ENCODE measurements at regions not wholly inside any gene's neighbourhood (a gene's known extent, or its start where the extent isn't known, plus 50 kb on each side); places are given as distances from the start of the nearest gene placed in this dataset.

DNA sequence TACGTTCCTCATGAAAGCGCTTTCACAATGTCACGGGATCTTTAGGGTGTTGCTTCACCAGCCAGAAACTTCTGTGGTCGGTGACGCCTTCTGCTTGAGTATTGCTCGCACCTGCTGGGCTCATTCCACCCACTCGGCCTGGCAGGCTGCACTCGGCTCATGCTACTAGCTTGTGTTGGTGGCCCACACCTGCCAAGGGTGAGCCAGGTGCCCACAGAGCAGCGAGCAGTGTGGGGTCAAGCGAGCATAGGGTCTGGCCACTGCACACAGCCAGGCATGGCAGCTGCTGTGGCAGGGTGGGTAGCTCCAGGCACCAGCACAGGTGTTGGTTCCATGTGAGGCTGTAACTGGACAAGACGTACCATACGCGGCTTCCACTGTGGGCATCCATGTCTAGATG lies 202.9 kb upstream of the CADM2 start:
- H3K27me3 ChIP-seq (replicated peaks in 2 of 5; ENCODE audit: control insufficient read depth in 4 of 5, insufficient read depth in 5 of 5, low read length in 4 of 5): no peaks in the 10 kb centered on the region
- DNase-seq: no peak
- H3K27ac ChIP-seq (ENCODE audit: insufficient read depth in 1 of 2, low read depth in 1 of 2, low read length in 2 of 2, poor library complexity in 1 of 2, severe bottlenecking in 2 of 2): no peak overlapping the region
- H3K4me3 ChIP-seq (ENCODE audit: control insufficient read depth in 1 of 7, extremely low read depth in 1 of 7, insufficient read depth in 4 of 7, low read depth in 2 of 7, low read length in 6 of 7): no peak overlapping the region
- ChIA-PET CTCF (interaction anchor here (0.6 kb wide), 1 partner anchor 585 kb away, joined by 3 read pairs; no protein-coding TSS in a partner anchor), POLR2A (interaction anchor here (0.6 kb wide), 1 partner anchor 254 kb away, joined by 3 read pairs; no protein-coding TSS in a partner anchor)
- H3K9me3 ChIP-seq (ENCODE audit: control extremely low read depth in 1 of 5, control insufficient read depth in 4 of 5, insufficient read depth in 2 of 5, low read depth in 1 of 5, low read length in 4 of 5): no peaks in the 10 kb centered on the region
- no peaks in the 10 kb centered on the region for H3K36me3 ChIP-seq (ENCODE audit: control insufficient read depth in 4 of 4, insufficient read depth in 4 of 4, low read length in 3 of 4)
- 97% methylated on average over 13 of the region's 13 CpGs for WGBS (ENCODE audit: insufficient coverage)
- H3K4me1 ChIP-seq (ENCODE audit: control extremely low read depth in 1 of 4, control insufficient read depth in 4 of 4, insufficient read depth in 4 of 4, low read length in 3 of 4): no peaks in the 10 kb centered on the region

DNA sequence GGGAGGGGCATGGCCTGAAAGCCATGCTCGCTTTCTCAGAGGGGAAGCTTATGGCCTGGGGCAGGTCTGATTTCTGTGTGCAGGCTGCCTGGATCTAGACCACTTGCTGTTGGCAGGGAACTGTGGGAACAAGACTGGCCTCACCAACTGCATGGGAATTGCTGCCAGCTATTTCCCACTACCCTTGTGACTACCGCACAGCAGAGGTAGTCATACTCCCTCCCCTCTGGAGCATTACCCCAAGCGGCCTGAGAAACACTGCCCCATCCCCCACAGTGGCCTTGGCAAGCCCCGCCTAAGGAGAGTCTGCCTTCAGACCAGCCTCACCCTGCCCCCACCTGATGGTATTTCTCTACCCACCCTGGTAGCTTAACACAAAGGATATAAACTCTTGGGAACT lies 199.4 kb upstream of the CADM2 start:
- Histone ChIP-seq H3K4me3 (ENCODE audit: control insufficient read depth in 1 of 7, extremely low read depth in 1 of 7, insufficient read depth in 4 of 7, low read depth in 2 of 7, low read length in 6 of 7) (no peak overlapping the region), H3K36me3 (ENCODE audit: control insufficient read depth in 4 of 4, insufficient read depth in 4 of 4, low read length in 3 of 4) (no peaks in the 10 kb centered on the region), H3K9me3 (ENCODE audit: control extremely low read depth in 1 of 5, control insufficient read depth in 4 of 5, insufficient read depth in 2 of 5, low read depth in 1 of 5, low read length in 4 of 5) (no peaks in the 10 kb centered on the region), H3K27me3 (replicated peaks in 2 of 5; ENCODE audit: control insufficient read depth in 4 of 5, insufficient read depth in 5 of 5, low read length in 4 of 5) (no peaks in the 10 kb centered on the region), H3K4me1 (ENCODE audit: control extremely low read depth in 1 of 4, control insufficient read depth in 4 of 4, insufficient read depth in 4 of 4, low read length in 3 of 4) (no peaks in the 10 kb centered on the region), H3K27ac (ENCODE audit: insufficient read depth in 1 of 2, low read depth in 1 of 2, low read length in 2 of 2, poor library complexity in 1 of 2, severe bottlenecking in 2 of 2) (no peak overlapping the region)
- DNase-seq: no peak
- 94% methylated on average over 4 of the region's 4 CpGs for WGBS (ENCODE audit: insufficient coverage)
- ChIA-PET CTCF (no interaction called here), POLR2A (no interaction called here)

DNA sequence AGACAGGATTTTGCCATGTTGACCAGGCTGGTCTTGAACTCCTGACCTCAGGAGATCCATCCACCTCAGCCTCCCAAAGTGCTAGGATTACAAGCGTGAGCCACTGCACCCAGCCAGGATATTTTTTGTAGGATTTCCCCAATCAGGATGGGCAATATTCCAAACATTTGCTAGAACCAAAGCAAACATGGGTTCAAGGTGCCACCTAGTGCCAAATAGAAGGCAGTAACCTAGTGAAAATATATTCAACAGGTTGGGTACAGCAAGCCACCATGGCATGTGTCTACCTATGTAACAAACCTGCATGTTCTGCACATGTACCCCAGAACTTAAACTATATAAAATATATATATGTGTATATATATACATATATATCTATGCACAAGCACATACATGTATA lies 185.9 kb upstream of the CADM2 start:
- no peak overlapping the region for H3K27ac ChIP-seq (ENCODE audit: insufficient read depth in 1 of 2, low read depth in 1 of 2, low read length in 2 of 2, poor library complexity in 1 of 2, severe bottlenecking in 2 of 2)
- H3K4me1 ChIP-seq (ENCODE audit: control extremely low read depth in 1 of 4, control insufficient read depth in 4 of 4, insufficient read depth in 4 of 4, low read length in 3 of 4): no peaks in the 10 kb centered on the region
- H3K9me3 ChIP-seq (ENCODE audit: control extremely low read depth in 1 of 5, control insufficient read depth in 4 of 5, insufficient read depth in 2 of 5, low read depth in 1 of 5, low read length in 4 of 5): peaks cover 0 to 5% (median 0%) of the 10 kb centered on the region in 5 experiments
- ChIA-PET POLR2A (no interaction called here), CTCF (no interaction called here)
- no peaks in the 10 kb centered on the region for H3K27me3 ChIP-seq (replicated peaks in 2 of 5; ENCODE audit: control insufficient read depth in 4 of 5, insufficient read depth in 5 of 5, low read length in 4 of 5)
- DNase-seq: no peak
- WGBS (ENCODE audit: insufficient coverage): no CpG with 5 or more reads among the region's 1 CpG
- no peaks in the 10 kb centered on the region for H3K36me3 ChIP-seq (ENCODE audit: control insufficient read depth in 4 of 4, insufficient read depth in 4 of 4, low read length in 3 of 4)
- H3K4me3 ChIP-seq (ENCODE audit: control insufficient read depth in 1 of 7, extremely low read depth in 1 of 7, insufficient read depth in 4 of 7, low read depth in 2 of 7, low read length in 6 of 7): no peak overlapping the region

DNA sequence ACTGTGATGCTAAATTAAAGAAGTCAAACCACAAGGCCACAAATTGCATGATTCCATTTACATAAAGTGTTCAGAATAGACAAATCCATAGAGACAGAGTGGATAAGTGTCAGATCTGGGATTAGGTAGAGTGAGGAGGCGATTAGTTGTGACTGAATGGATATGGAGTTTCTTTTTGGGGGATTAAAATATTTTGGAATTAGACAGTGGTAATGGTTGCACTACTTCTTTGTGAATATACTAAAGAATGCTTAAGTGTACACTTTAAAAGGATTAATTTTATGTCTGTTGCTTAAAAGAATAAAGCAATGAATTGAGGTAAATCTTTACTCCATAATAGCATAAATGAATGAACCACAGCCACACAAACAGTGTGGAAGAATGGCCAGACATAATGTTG lies 175.5 kb upstream of the CADM2 start:
- CTCF ChIA-PET: no interaction called here
- Histone ChIP-seq H3K27ac (ENCODE audit: insufficient read depth in 1 of 2, low read depth in 1 of 2, low read length in 2 of 2, poor library complexity in 1 of 2, severe bottlenecking in 2 of 2) (no peak overlapping the region), H3K4me3 (ENCODE audit: control insufficient read depth in 1 of 7, extremely low read depth in 1 of 7, insufficient read depth in 4 of 7, low read depth in 2 of 7, low read length in 6 of 7) (no peak overlapping the region), H3K9me3 (ENCODE audit: control extremely low read depth in 1 of 5, control insufficient read depth in 4 of 5, insufficient read depth in 2 of 5, low read depth in 1 of 5, low read length in 4 of 5) (no peaks in the 10 kb centered on the region), H3K4me1 (ENCODE audit: control extremely low read depth in 1 of 4, control insufficient read depth in 4 of 4, insufficient read depth in 4 of 4, low read length in 3 of 4) (no peaks in the 10 kb centered on the region), H3K36me3 (ENCODE audit: control insufficient read depth in 4 of 4, insufficient read depth in 4 of 4, low read length in 3 of 4) (no peaks in the 10 kb centered on the region), H3K27me3 (replicated peaks in 2 of 5; ENCODE audit: control insufficient read depth in 4 of 5, insufficient read depth in 5 of 5, low read length in 4 of 5) (no peaks in the 10 kb centered on the region)
- WGBS (ENCODE audit: insufficient coverage): no CpG with 5 or more reads among the region's 1 CpG
- DNase-seq: no peak
- POLR2A ChIA-PET: no interaction called here

DNA sequence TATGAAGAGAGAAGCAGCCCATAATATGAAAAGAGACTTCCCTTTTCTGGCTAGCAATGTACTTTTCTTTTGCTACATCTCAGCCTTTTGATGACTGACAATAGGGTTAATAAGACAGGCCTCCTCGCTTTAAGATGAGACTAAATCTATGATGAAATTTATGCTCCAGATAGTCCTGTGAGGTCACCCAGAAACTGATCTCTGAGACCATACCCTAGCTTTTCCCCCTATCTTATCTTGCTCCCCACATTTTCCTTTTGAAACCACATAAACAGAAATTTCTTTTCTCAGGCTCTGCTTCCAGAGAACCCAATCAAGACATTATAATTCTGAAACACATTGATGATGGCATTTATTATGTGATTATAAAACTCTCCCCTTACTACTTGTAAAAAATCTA lies 168.8 kb upstream of the CADM2 start:
- H3K27ac ChIP-seq (ENCODE audit: insufficient read depth in 1 of 2, low read depth in 1 of 2, low read length in 2 of 2, poor library complexity in 1 of 2, severe bottlenecking in 2 of 2): peak overlapping the region in 1 of 2 experiments; percentile 56
- H3K9me3 ChIP-seq (ENCODE audit: control extremely low read depth in 1 of 5, control insufficient read depth in 4 of 5, insufficient read depth in 2 of 5, low read depth in 1 of 5, low read length in 4 of 5): no peaks in the 10 kb centered on the region
- ChIA-PET POLR2A (no interaction called here), CTCF (no interaction called here)
- no peaks in the 10 kb centered on the region for H3K27me3 ChIP-seq (replicated peaks in 2 of 5; ENCODE audit: control insufficient read depth in 4 of 5, insufficient read depth in 5 of 5, low read length in 4 of 5)
- H3K36me3 ChIP-seq (ENCODE audit: control insufficient read depth in 4 of 4, insufficient read depth in 4 of 4, low read length in 3 of 4): no peaks in the 10 kb centered on the region
- peak; percentile 67 to 92 (median 84) for DNase-seq
- peak overlapping the region in 1 of 7 experiments; percentile 1 for H3K4me3 ChIP-seq (ENCODE audit: control insufficient read depth in 1 of 7, extremely low read depth in 1 of 7, insufficient read depth in 4 of 7, low read depth in 2 of 7, low read length in 6 of 7)
- WGBS (ENCODE audit: insufficient coverage): 20% methylated on average over 1 of the region's 1 CpG
- peaks cover 0 to 13% (median 0%) of the 10 kb centered on the region in 4 experiments for H3K4me1 ChIP-seq (ENCODE audit: control extremely low read depth in 1 of 4, control insufficient read depth in 4 of 4, insufficient read depth in 4 of 4, low read length in 3 of 4)

DNA sequence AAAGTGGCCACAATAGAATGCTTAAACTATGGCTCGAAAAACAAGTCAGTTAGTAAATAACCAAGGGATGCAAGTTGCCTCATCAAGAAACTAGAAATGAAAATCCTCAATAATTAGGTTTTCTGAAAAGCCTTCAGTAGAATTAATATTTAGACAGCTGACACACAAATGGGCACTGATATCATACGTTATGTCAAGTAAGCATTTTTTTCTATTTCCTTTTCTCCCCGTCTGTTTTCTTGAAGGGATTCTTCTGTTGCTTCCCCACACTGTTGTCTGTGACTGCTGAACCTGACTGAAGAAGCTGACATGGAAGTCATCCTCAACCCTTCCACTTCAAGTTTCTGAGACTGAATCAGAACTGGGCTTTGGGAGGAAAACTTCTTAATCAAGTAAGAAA lies 151.8 kb upstream of the CADM2 start:
- Histone ChIP-seq H3K27ac (ENCODE audit: insufficient read depth in 1 of 2, low read depth in 1 of 2, low read length in 2 of 2, poor library complexity in 1 of 2, severe bottlenecking in 2 of 2) (no peak overlapping the region), H3K4me3 (ENCODE audit: control insufficient read depth in 1 of 7, extremely low read depth in 1 of 7, insufficient read depth in 4 of 7, low read depth in 2 of 7, low read length in 6 of 7) (no peak overlapping the region), H3K9me3 (ENCODE audit: control extremely low read depth in 1 of 5, control insufficient read depth in 4 of 5, insufficient read depth in 2 of 5, low read depth in 1 of 5, low read length in 4 of 5) (peaks cover 0 to 2% (median 0%) of the 10 kb centered on the region in 5 experiments), H3K4me1 (ENCODE audit: control extremely low read depth in 1 of 4, control insufficient read depth in 4 of 4, insufficient read depth in 4 of 4, low read length in 3 of 4) (no peaks in the 10 kb centered on the region), H3K27me3 (replicated peaks in 2 of 5; ENCODE audit: control insufficient read depth in 4 of 5, insufficient read depth in 5 of 5, low read length in 4 of 5) (no peaks in the 10 kb centered on the region), H3K36me3 (ENCODE audit: control insufficient read depth in 4 of 4, insufficient read depth in 4 of 4, low read length in 3 of 4) (no peaks in the 10 kb centered on the region)
- CTCF ChIA-PET: no interaction called here
- POLR2A ChIA-PET: no interaction called here
- WGBS (ENCODE audit: insufficient coverage): 81% methylated on average over 3 of the region's 3 CpGs
- no peak for DNase-seq

DNA sequence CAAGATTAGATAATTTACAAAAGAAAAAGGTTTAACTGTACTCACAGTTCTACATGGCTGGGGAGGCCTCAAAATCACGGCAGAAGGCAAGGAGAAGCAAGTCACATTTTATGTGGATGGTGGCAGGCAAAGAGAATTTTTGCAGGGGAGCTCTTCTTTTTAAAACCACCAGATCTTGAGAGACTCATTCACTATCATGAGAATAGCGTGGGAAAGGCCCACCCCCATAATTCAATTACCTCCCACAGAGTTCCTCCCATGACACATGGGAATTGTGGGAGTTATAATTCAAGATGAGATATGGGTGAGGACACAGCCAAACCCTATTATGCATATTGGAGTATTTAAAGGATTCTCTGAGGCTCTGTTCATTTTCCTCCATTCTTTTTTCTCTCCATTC lies 138.7 kb upstream of the CADM2 start:
- CTCF ChIA-PET: no interaction called here
- 100% methylated on average over 1 of the region's 2 CpGs for WGBS (ENCODE audit: insufficient coverage)

More for the DNA sequence above, 138.7 kb upstream of the CADM2 start:
- DNase-seq: no peak
- no peak overlapping the region for H3K27ac ChIP-seq (ENCODE audit: insufficient read depth in 1 of 2, low read depth in 1 of 2, low read length in 2 of 2, poor library complexity in 1 of 2, severe bottlenecking in 2 of 2)
- H3K9me3 ChIP-seq (ENCODE audit: control extremely low read depth in 1 of 5, control insufficient read depth in 4 of 5, insufficient read depth in 2 of 5, low read depth in 1 of 5, low read length in 4 of 5): no peaks in the 10 kb centered on the region
- H3K4me3 ChIP-seq (ENCODE audit: control insufficient read depth in 1 of 7, extremely low read depth in 1 of 7, insufficient read depth in 4 of 7, low read depth in 2 of 7, low read length in 6 of 7): no peak overlapping the region
- no peaks in the 10 kb centered on the region for H3K4me1 ChIP-seq (ENCODE audit: control extremely low read depth in 1 of 4, control insufficient read depth in 4 of 4, insufficient read depth in 4 of 4, low read length in 3 of 4)
- no peaks in the 10 kb centered on the region for H3K36me3 ChIP-seq (ENCODE audit: control insufficient read depth in 4 of 4, insufficient read depth in 4 of 4, low read length in 3 of 4)
- POLR2A ChIA-PET: no interaction called here
- no peaks in the 10 kb centered on the region for H3K27me3 ChIP-seq (replicated peaks in 2 of 5; ENCODE audit: control insufficient read depth in 4 of 5, insufficient read depth in 5 of 5, low read length in 4 of 5)
